ENCODE measurements at regions not wholly inside any gene's neighbourhood (a gene's known extent, or its start where the extent isn't known, plus 50 kb on each side); places are given as distances from the start of the nearest gene placed in this dataset.

DNA sequence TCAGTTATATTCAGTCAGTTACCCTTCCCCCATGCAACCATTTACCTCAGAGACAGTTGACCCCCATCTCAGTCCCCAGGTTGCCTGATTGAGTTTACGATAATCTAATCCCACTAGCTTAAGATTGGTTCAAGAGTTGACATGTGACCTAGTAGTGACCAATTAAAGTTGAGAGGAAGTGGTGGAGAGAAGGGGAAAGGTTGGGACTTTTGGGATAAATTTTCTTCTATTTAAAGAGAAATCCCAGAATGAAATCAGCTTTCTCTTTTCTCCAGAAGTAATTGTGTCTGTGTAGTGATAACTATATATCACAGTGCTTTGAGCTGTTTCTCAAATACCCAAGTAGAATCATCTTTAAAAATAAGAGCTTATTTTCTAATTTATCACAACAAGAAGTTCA, 396.7 kb upstream of the CLINT1 start:
- no peaks in the 10 kb centered on the region for H3K36me3 ChIP-seq (ENCODE audit: control insufficient read depth in 2 of 2, extremely low read depth in 1 of 2, insufficient read depth in 2 of 2, low read length in 2 of 2)
- no peaks in the 10 kb centered on the region for H3K4me1 ChIP-seq (ENCODE audit: control insufficient read depth, extremely low read depth, insufficient read depth, low read length)
- no peak overlapping the region for H2AFZ ChIP-seq (ENCODE audit: control insufficient read depth, low read length)
- no peak overlapping the region for H3K4me2 ChIP-seq (ENCODE audit: control insufficient read depth, extremely low read depth, insufficient read depth, low read depth, low read length)
- DNase-seq (ENCODE audit: low read depth, low spot score): no peak
- H3K9ac ChIP-seq (ENCODE audit: control insufficient read depth, extremely low read depth, insufficient read depth, low read length): no peak overlapping the region
- no peaks in the 10 kb centered on the region for H4K20me1 ChIP-seq (ENCODE audit: control insufficient read depth, extremely low read depth, insufficient read depth, low read length)
- dilution Hi-C loops (cut with MboI; ENCODE audit: extremely low pct_ligation_motif_present, low sequenced_read_pairs): no loop called here
- no peaks in the 10 kb centered on the region for H3K79me2 ChIP-seq (ENCODE audit: control insufficient read depth, insufficient read depth, low read length)
- H3K9me1 ChIP-seq (ENCODE audit: control insufficient read depth, extremely low read depth, insufficient read depth, low read length): no peaks in the 10 kb centered on the region
- H3K27ac ChIP-seq (ENCODE audit: control insufficient read depth, insufficient read depth, low read length): no peak overlapping the region
- FAIRE-seq: no peak
- H3K4me3 ChIP-seq (ENCODE audit: control insufficient read depth in 2 of 3, extremely low read depth in 1 of 3, insufficient read depth in 2 of 3, low read depth in 1 of 3, low read length in 3 of 3): no peak overlapping the region
- no peaks in the 10 kb centered on the region for H3K9me3 ChIP-seq (ENCODE audit: control insufficient read depth, low read depth, low read length)
- H3K27me3 ChIP-seq (ENCODE audit: control insufficient read depth, extremely low read depth, insufficient read depth, low read length): no peaks in the 10 kb centered on the region
- TF ChIP-seq EZH2 (IDR thresholded peaks at IDR 0.05; ENCODE audit: low read length): no peak
- TF ChIP-seq, protein P1, sequence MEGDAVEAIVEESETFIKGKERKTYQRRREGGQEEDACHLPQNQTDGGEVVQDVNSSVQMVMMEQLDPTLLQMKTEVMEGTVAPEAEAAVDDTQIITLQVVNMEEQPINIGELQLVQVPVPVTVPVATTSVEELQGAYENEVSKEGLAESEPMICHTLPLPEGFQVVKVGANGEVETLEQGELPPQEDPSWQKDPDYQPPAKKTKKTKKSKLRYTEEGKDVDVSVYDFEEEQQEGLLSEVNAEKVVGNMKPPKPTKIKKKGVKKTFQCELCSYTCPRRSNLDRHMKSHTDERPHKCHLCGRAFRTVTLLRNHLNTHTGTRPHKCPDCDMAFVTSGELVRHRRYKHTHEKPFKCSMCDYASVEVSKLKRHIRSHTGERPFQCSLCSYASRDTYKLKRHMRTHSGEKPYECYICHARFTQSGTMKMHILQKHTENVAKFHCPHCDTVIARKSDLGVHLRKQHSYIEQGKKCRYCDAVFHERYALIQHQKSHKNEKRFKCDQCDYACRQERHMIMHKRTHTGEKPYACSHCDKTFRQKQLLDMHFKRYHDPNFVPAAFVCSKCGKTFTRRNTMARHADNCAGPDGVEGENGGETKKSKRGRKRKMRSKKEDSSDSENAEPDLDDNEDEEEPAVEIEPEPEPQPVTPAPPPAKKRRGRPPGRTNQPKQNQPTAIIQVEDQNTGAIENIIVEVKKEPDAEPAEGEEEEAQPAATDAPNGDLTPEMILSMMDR (optimal IDR thresholded peaks at IDR 0.05 in 1 of 3, IDR thresholded peaks at IDR 0.05 in 1 of 3, conservative IDR thresholded peaks at IDR 0.05 in 1 of 3; ENCODE audit: extremely low read depth in 1 of 3, insufficient read depth in 2 of 3, low read length in 3 of 3): no peak

DNA sequence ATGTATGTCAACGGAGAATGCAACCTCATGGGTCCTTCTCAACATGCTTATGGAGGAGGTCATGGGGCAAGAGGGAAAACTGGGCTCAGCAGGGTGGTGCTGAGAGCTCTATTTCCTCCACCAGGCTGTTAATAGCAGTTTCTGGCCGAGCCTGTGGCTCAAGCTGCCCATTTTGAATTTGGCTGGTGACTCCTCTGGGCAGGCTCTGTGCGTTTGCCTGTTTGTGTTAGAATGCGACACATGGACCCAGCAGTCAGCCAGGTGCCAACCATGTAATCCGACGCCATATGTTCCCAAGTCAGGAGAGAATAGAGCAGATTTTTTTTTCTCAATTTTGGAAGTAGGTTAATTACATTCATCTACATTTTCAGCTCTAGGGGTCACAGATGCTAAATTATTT, 387.7 kb upstream of the CLINT1 start:
- H3K36me3 ChIP-seq (ENCODE audit: control insufficient read depth in 2 of 2, extremely low read depth in 1 of 2, insufficient read depth in 2 of 2, low read length in 2 of 2): no peaks in the 10 kb centered on the region
- TF ChIP-seq, protein P1 (optimal IDR thresholded peaks at IDR 0.05 in 1 of 3, IDR thresholded peaks at IDR 0.05 in 1 of 3, conservative IDR thresholded peaks at IDR 0.05 in 1 of 3; ENCODE audit: extremely low read depth in 1 of 3, insufficient read depth in 2 of 3, low read length in 3 of 3): no peak
- no peak for TF ChIP-seq EZH2 (IDR thresholded peaks at IDR 0.05; ENCODE audit: low read length)
- H4K20me1 ChIP-seq (ENCODE audit: control insufficient read depth, extremely low read depth, insufficient read depth, low read length): no peaks in the 10 kb centered on the region
- H3K9ac ChIP-seq (ENCODE audit: control insufficient read depth, extremely low read depth, insufficient read depth, low read length): no peak overlapping the region
- FAIRE-seq (no peak), DNase-seq (ENCODE audit: low read depth, low spot score) (no peak)
- no peaks in the 10 kb centered on the region for H3K9me1 ChIP-seq (ENCODE audit: control insufficient read depth, extremely low read depth, insufficient read depth, low read length)
- H3K4me2 ChIP-seq (ENCODE audit: control insufficient read depth, extremely low read depth, insufficient read depth, low read depth, low read length): no peak overlapping the region
- dilution Hi-C loops (cut with MboI; ENCODE audit: extremely low pct_ligation_motif_present, low sequenced_read_pairs): no loop called here
- no peak overlapping the region for H2AFZ ChIP-seq (ENCODE audit: control insufficient read depth, low read length)
- no peaks in the 10 kb centered on the region for H3K9me3 ChIP-seq (ENCODE audit: control insufficient read depth, low read depth, low read length)
- H3K4me3 ChIP-seq (ENCODE audit: control insufficient read depth in 2 of 3, extremely low read depth in 1 of 3, insufficient read depth in 2 of 3, low read depth in 1 of 3, low read length in 3 of 3): no peak overlapping the region
- H3K4me1 ChIP-seq (ENCODE audit: control insufficient read depth, extremely low read depth, insufficient read depth, low read length): no peaks in the 10 kb centered on the region
- H3K27ac ChIP-seq (ENCODE audit: control insufficient read depth, insufficient read depth, low read length): no peak overlapping the region
- H3K27me3 ChIP-seq (ENCODE audit: control insufficient read depth, extremely low read depth, insufficient read depth, low read length): no peaks in the 10 kb centered on the region
- no peaks in the 10 kb centered on the region for H3K79me2 ChIP-seq (ENCODE audit: control insufficient read depth, insufficient read depth, low read length)

Data from keratinocyte (primary cell).